ENCODE measurements at regions not wholly inside any gene's neighbourhood (a gene's known extent, or its start where the extent isn't known, plus 50 kb on each side); places are given as distances from the start of the nearest gene placed in this dataset.

DNA sequence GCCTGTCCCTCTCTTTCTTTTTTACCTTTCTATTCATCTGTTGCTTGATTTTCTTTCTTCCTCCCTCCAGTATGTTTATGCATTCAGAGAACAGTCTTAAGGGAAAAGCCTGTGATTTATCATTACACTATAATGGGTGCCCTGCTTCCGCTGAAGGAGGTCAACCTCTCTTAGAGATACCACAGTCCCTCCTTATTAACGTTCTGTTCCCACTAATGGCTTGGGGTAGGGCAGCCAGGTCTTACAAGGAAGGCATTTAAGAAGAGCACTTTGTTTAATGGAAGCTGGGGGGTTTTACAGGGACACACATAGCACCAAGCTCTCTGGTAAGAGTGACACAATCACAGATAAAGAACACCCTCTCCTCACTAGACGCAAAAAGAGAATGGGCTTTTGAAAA, 523.5 kb downstream of the NUF2 start:
- WGBS, 2 donors = 71 to 76% methylated on average over 3 of the region's 3 CpGs
- no peak for ATAC-seq (ENCODE audit: low FRiP score in 2 of 2)

DNA sequence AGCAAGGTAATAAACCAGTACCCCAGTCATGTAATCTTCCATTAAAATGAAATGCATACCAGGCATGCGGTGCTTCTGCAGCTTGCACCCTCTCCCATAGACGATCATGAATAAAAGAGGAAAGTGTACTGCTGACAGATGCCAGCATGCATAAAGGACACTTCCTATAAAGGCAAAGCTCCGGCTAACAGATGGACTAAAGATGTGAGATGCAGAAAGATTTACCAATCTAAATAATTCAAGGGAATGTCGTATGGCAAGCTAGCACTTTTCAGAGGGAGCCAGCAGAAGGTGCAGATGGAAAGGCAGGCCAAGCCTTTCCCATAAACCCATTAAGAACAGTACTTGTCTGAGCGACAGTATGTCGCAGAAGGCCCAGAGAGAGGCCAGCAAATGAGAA, 542.0 kb downstream of the NUF2 start:
- Histone ChIP-seq H3K9me3 (no peaks in the 10 kb centered on the region), H3K36me3 (no peaks in the 10 kb centered on the region), H3K4me3 (no peak overlapping the region), H3K4me1 (no peaks in the 10 kb centered on the region), H3K27me3 (no peaks in the 10 kb centered on the region), H3K27ac (no peak overlapping the region)
- no peak for DNase-seq
- no peak for ATAC-seq (ENCODE audit: low FRiP score in 2 of 2)
- 77 to 78% methylated on average over 6 of the region's 6 CpGs for WGBS, 2 donors
- TF ChIP-seq POLR2A (IDR thresholded peaks at IDR 0.05) (no peak), EP300 (IDR thresholded peaks at IDR 0.05) (no peak), POLR2AphosphoS5 (IDR thresholded peaks at IDR 0.05) (no peak)
- TF ChIP-seq, protein P1, sequence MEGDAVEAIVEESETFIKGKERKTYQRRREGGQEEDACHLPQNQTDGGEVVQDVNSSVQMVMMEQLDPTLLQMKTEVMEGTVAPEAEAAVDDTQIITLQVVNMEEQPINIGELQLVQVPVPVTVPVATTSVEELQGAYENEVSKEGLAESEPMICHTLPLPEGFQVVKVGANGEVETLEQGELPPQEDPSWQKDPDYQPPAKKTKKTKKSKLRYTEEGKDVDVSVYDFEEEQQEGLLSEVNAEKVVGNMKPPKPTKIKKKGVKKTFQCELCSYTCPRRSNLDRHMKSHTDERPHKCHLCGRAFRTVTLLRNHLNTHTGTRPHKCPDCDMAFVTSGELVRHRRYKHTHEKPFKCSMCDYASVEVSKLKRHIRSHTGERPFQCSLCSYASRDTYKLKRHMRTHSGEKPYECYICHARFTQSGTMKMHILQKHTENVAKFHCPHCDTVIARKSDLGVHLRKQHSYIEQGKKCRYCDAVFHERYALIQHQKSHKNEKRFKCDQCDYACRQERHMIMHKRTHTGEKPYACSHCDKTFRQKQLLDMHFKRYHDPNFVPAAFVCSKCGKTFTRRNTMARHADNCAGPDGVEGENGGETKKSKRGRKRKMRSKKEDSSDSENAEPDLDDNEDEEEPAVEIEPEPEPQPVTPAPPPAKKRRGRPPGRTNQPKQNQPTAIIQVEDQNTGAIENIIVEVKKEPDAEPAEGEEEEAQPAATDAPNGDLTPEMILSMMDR (IDR thresholded peaks at IDR 0.05) = no peak

More for the DNA sequence above, 523.5 kb downstream of the NUF2 start:
- Histone ChIP-seq H3K36me3 (no peaks in the 10 kb centered on the region), H3K27me3 (no peaks in the 10 kb centered on the region), H3K4me3 (no peak overlapping the region), H3K27ac (no peak overlapping the region), H3K4me1 (no peaks in the 10 kb centered on the region), H3K9me3 (no peaks in the 10 kb centered on the region)
- DNase-seq = no peak
- TF ChIP-seq POLR2AphosphoS5 (IDR thresholded peaks at IDR 0.05) (no peak), POLR2A (IDR thresholded peaks at IDR 0.05) (no peak), EP300 (IDR thresholded peaks at IDR 0.05) (no peak)
- TF ChIP-seq, protein P1 (IDR thresholded peaks at IDR 0.05) = no peak

DNA sequence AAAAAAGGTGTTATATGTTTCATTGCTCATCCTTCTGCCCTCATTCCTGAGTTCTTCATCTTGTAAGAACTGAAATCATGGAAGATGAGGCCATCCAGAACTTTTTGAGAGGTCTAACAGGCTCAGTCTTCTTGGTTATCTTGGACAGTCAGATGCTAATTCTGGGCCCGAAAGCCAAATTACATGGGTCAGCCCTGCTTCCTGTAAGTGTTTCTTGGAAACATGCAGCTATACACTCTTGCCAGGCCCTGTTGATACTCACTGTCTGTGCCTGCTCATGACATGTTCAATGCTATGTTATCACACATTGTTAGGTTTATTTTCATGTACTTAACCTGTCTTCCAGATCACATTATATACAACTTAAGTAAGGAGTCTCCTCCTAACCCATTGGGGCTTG, 542.5 kb downstream of the NUF2 start:
- Histone ChIP-seq H3K4me3 (no peak overlapping the region), H3K27ac (no peak overlapping the region), H3K36me3 (no peaks in the 10 kb centered on the region), H3K4me1 (no peaks in the 10 kb centered on the region), H3K9me3 (peaks cover 0 to 4% (median 0%) of the 10 kb centered on the region in 4 donors), H3K27me3 (no peaks in the 10 kb centered on the region)
- 56 to 70% methylated on average over 1 of the region's 1 CpG for WGBS, 2 donors
- ATAC-seq (ENCODE audit: low FRiP score in 2 of 2) = no peak
- DNase-seq = no peak
- TF ChIP-seq POLR2A (IDR thresholded peaks at IDR 0.05) (no peak), POLR2AphosphoS5 (IDR thresholded peaks at IDR 0.05) (no peak), EP300 (IDR thresholded peaks at IDR 0.05) (no peak)
- TF ChIP-seq, protein P1 (IDR thresholded peaks at IDR 0.05) = no peak

DNA sequence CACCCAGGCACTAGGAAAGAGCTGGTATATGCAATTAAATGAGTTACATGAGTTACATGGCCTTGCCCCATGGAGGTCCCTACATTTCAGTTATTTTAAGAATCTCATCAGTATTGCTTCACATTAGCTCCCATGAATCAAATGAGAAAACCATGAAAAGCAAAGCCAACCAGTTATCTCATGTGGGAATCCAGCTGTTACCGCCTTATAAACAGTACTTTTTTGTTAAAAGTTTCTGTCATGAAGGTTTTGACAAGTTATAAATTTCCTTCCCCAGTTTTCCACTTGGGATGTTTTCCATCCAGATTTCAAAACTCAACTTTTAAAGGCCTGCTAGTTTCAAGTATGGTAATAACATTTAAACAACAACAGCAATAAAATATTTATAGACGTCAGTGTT, 544.8 kb downstream of the NUF2 start:
- H3K27me3 ChIP-seq = no peaks in the 10 kb centered on the region
- H3K27ac ChIP-seq = no peak overlapping the region
- H3K4me1 ChIP-seq = no peaks in the 10 kb centered on the region
- WGBS, 2 donors = 55 to 77% methylated on average over 2 of the region's 2 CpGs
- no peaks in the 10 kb centered on the region for H3K36me3 ChIP-seq
- TF ChIP-seq POLR2A (IDR thresholded peaks at IDR 0.05) (no peak), EP300 (IDR thresholded peaks at IDR 0.05) (no peak), POLR2AphosphoS5 (IDR thresholded peaks at IDR 0.05) (no peak)
- TF ChIP-seq, protein P1 (IDR thresholded peaks at IDR 0.05) = no peak
- DNase-seq (no peak), ATAC-seq (ENCODE audit: low FRiP score in 2 of 2) (peak in 1 of 2 donors; percentile 81)
- H3K9me3 ChIP-seq = peaks cover 0 to 4% (median 0%) of the 10 kb centered on the region in 4 donors
- H3K4me3 ChIP-seq = no peak overlapping the region

DNA sequence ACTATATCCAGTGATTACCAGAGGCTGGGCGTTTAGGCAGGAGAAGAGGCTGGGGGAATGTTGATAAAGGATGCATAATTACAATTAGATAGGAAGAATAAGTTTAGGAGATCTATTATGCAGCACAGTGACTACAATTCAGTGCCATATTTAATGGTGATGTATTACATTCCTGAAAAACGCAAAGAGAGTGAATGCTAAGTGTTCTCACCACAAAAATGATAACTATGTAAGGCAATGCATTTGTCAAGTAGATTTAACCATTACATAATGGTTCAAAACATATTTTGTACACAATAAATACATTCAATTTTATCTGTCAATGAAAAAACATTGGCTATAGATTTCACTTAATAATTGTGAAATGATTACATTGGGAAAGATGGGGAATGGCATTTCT, 548.9 kb downstream of the NUF2 start:
- H3K27me3 ChIP-seq = no peaks in the 10 kb centered on the region
- peaks cover 0 to 4% (median 0%) of the 10 kb centered on the region in 4 donors for H3K9me3 ChIP-seq
- DNase-seq (no peak), ATAC-seq (ENCODE audit: low FRiP score in 2 of 2) (no peak)
- WGBS, 2 donors = 51 to 61% methylated on average over 2 of the region's 2 CpGs
- H3K4me1 ChIP-seq = peaks cover 0 to under 1% (median 0%) of the 10 kb centered on the region in 4 donors
- no peak overlapping the region for H3K4me3 ChIP-seq
- H3K36me3 ChIP-seq = no peaks in the 10 kb centered on the region
- TF ChIP-seq EP300 (IDR thresholded peaks at IDR 0.05) (no peak), POLR2A (IDR thresholded peaks at IDR 0.05) (no peak), POLR2AphosphoS5 (IDR thresholded peaks at IDR 0.05) (no peak)
- TF ChIP-seq, protein P1 (IDR thresholded peaks at IDR 0.05) = no peak
- no peak overlapping the region for H3K27ac ChIP-seq

Measured in upper lobe of left lung (tissue), 6 donors.